HG02852 (cell line): ENCODE measurements at regions not wholly inside any gene's neighbourhood (a gene's known extent, or its start where the extent isn't known, plus 50 kb on each side); places are given as distances from the start of the nearest gene placed in this dataset.
"Not testable (repeated sequence)": the region's sequence is repeated elsewhere in the genome, so short reads cannot be mapped to it uniquely, and the experiment has no call there.

Experiments used
- ATAC-seq: cut with Tn5 transposase; IDR thresholded peaks from one replicate; pipeline ENCODE4 v1.9.1; 2021; ENCODE audit warnings: mild to moderate bottlenecking, moderate library complexity; ENCODE audit not compliant: unreplicated experiment

- ATAC-seq = not testable (repeated sequence)
Measured at GRCh38 chr1:149274493-149274892, 171.1 kb upstream of the NBPF9 start.

GRCh38 chr1:149275802-149276201, 172.5 kb upstream of the NBPF9 start:
- ATAC-seq = not testable (repeated sequence)

GRCh38 chr1:149276496-149276895, 173.1 kb upstream of the NBPF9 start:
- not testable (repeated sequence) for ATAC-seq

GRCh38 chr1:149278156-149278555, 174.8 kb upstream of the NBPF9 start:
- not testable (repeated sequence) for ATAC-seq

GRCh38 chr1:149279015-149279414, 175.7 kb upstream of the NBPF9 start:
- not testable (repeated sequence) for ATAC-seq

GRCh38 chr1:149279512-149279911, 176.2 kb upstream of the NBPF9 start:
- not testable (repeated sequence) for ATAC-seq

- ATAC-seq = not testable (repeated sequence)
Measured at GRCh38 chr1:149284773-149285172, 181.4 kb upstream of the NBPF9 start.

GRCh38 chr1:149285205-149285604, 181.9 kb upstream of the NBPF9 start:
- not testable (repeated sequence) for ATAC-seq

- ATAC-seq = peak; percentile 48
Measured at GRCh38 chr1:149285638-149286037, 182.3 kb upstream of the NBPF9 start.

- ATAC-seq = not testable (repeated sequence)
Measured at GRCh38 chr1:149288580-149288979, 185.2 kb upstream of the NBPF9 start.

GRCh38 chr1:149300478-149301218, 174.2 kb upstream of the NBPF19 start:
- not testable (repeated sequence) for ATAC-seq

GRCh38 chr1:149301282-149301681, 173.6 kb upstream of the NBPF19 start:
- ATAC-seq = not testable (repeated sequence)

- not testable (repeated sequence) for ATAC-seq
Measured at GRCh38 chr1:149304796-149305195, 170.0 kb upstream of the NBPF19 start.

GRCh38 chr1:149307640-149308039, 167.2 kb upstream of the NBPF19 start:
- not testable (repeated sequence) for ATAC-seq

GRCh38 chr1:149314921-149315320, 159.9 kb upstream of the NBPF19 start:
- ATAC-seq = not testable (repeated sequence)

GRCh38 chr1:149320971-149321731, 153.7 kb upstream of the NBPF19 start:
- not testable (repeated sequence) for ATAC-seq

- not testable (repeated sequence) for ATAC-seq
Measured at GRCh38 chr1:149321732-149322016, 153.2 kb upstream of the NBPF19 start.

GRCh38 chr1:149330081-149330335, 144.8 kb upstream of the NBPF19 start:
- ATAC-seq = not testable (repeated sequence)

- ATAC-seq = not testable (repeated sequence)
Measured at GRCh38 chr1:149336082-149336481, 138.8 kb upstream of the NBPF19 start.

GRCh38 chr1:149338221-149338691, 136.6 kb upstream of the NBPF19 start:
- ATAC-seq = not testable (repeated sequence)

GRCh38 chr1:149338698-149339097, 136.1 kb upstream of the NBPF19 start:
- ATAC-seq = not testable (repeated sequence)

GRCh38 chr1:149349448-149349847, 125.4 kb upstream of the NBPF19 start:
- not testable (repeated sequence) for ATAC-seq
